DOHH2 (cell line): ENCODE measurements at regions not wholly inside any gene's neighbourhood (a gene's known extent, or its start where the extent isn't known, plus 50 kb on each side); places are given as distances from the start of the nearest gene placed in this dataset.

Experiments
- H3F3A ChIP-seq: fragments of 200-600 bp; sonication (generic), shearing (Covaris generic); 2 replicates; pipeline ENCODE4 v1.6.0; 2016; ENCODE audit warnings: antibody characterized with exemption, mild to moderate bottlenecking; ENCODE audit not compliant: control insufficient read depth, insufficient read depth
- H3K27ac ChIP-seq: fragments of 200-600 bp; sonication (generic); 2 replicates; pipeline ENCODE4 v1.5.1; 2014; ENCODE audit warnings: low read depth, mild to moderate bottlenecking, low read length, moderate library complexity
- H3K27me3 ChIP-seq: fragments of 200-600 bp; sonication (generic); 2 replicates; pipeline ENCODE4 v1.6.1; 2014; ENCODE audit warnings: mild to moderate bottlenecking, low read length, mixed read lengths; ENCODE audit not compliant: control insufficient read depth
- H3K36me3 ChIP-seq: fragments of 200-600 bp; sonication (generic); 2 replicates; pipeline ENCODE4 v1.6.1; 2014; ENCODE audit warnings: mild to moderate bottlenecking, low read length, moderate library complexity, mixed read lengths; ENCODE audit not compliant: control insufficient read depth
- H3K4me1 ChIP-seq: fragments of 200-600 bp; sonication (generic); 2 replicates; pipeline ENCODE4 v1.6.1; 2014; ENCODE audit warnings: mild to moderate bottlenecking, low read length, mixed read lengths; ENCODE audit not compliant: control insufficient read depth
- H3K4me2 ChIP-seq: fragments of 200-600 bp; sonication (generic); 2 replicates; pipeline ENCODE4 v1.6.0; 2014; ENCODE audit warnings: mild to moderate bottlenecking, low read length, moderate library complexity
- H3K4me3 ChIP-seq: fragments of 200-600 bp; sonication (generic); 2 replicates; pipeline ENCODE4 v1.5.1; 2014; ENCODE audit warnings: mild to moderate bottlenecking, low read length, mixed read lengths
- H3K79me2 ChIP-seq: fragments of 200-600 bp; sonication (generic); 2 replicates; pipeline ENCODE4 v1.6.1; 2014; ENCODE audit warnings: mild to moderate bottlenecking, low read length, mixed read lengths; ENCODE audit not compliant: control insufficient read depth
- H3K9me2 ChIP-seq: fragments of 200-600 bp; sonication (generic); replicated peaks from 2 replicates; pipeline ENCODE4 v1.6.1; 2014; ENCODE audit warnings: mild to moderate bottlenecking, low read length, mixed read lengths; ENCODE audit not compliant: control insufficient read depth
- H3K9me3 ChIP-seq: fragments of 200-600 bp; sonication (generic); 2 replicates; pipeline ENCODE4 v1.6.1; 2014; ENCODE audit warnings: antibody characterized with exemption, low read length, mixed read lengths; ENCODE audit not compliant: control insufficient read depth, insufficient read depth
- H4K20me1 ChIP-seq: fragments of 200-600 bp; sonication (generic); 2 replicates; pipeline ENCODE4 v1.6.0; 2014; ENCODE audit warnings: low read depth, mild to moderate bottlenecking, antibody characterized with exemption, low read length, moderate library complexity; ENCODE audit not compliant: control insufficient read depth, insufficient read depth
- CTCF ChIP-seq: fragments of 200-600 bp; sonication (generic); IDR thresholded peaks from one replicate; pipeline ENCODE4 v1.5.1; 2014; ENCODE audit warnings: antibody characterized with exemption, mild to moderate bottlenecking, low read depth, low read length; ENCODE audit not compliant: poor library complexity, severe bottlenecking
- EZH2phosphoT487 ChIP-seq: fragments of 200-600 bp; sonication (generic); IDR thresholded peaks from 2 replicates; pipeline ENCODE4 v1.6.1; 2017; ENCODE audit warnings: borderline replicate concordance, mild to moderate bottlenecking, antibody characterized with exemption, low read length, moderate library complexity, mixed read lengths

DNA sequence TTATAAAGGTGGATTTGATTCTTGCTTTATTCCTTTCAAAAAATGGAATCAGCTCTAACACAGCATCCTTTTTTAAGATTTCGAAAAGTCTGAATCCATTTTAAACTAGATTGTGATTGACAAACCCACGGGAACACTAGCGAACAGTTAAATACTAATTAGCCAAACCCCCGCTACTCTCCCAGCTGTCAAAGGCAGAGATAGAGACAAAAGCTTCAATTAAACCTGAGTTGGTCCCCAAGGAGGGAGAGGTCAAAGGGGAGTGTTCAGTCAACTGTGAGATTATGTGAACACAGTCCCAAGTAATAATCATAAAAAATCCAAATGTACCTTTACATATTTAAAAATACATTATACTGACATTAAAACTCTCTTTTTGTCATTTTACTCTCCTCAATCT, 65.7 kb upstream of the TBX20 start:
- Histone ChIP-seq H3K36me3 (no peaks in the 10 kb centered on the region), H3K9me3 (0 out of 2 replicates have a peak, but pooled peaks cover 3% of the 10 kb centered on the region), H3K4me1 (no peaks in the 10 kb centered on the region), H3K9me2 (no peaks in the 10 kb centered on the region), H3K27ac (no peak overlapping the region), H3F3A (no peaks in the 10 kb centered on the region), H3K27me3 (peaks cover 8% of the 10 kb centered on the region; the same call in 1 of the 2 replicates), H4K20me1 (no peaks in the 10 kb centered on the region), H3K79me2 (no peaks in the 10 kb centered on the region), H3K4me2 (no peak overlapping the region), H3K4me3 (no peak overlapping the region)
- no peak for TF ChIP-seq CTCF
- TF ChIP-seq EZH2phosphoT487: no peak

DNA sequence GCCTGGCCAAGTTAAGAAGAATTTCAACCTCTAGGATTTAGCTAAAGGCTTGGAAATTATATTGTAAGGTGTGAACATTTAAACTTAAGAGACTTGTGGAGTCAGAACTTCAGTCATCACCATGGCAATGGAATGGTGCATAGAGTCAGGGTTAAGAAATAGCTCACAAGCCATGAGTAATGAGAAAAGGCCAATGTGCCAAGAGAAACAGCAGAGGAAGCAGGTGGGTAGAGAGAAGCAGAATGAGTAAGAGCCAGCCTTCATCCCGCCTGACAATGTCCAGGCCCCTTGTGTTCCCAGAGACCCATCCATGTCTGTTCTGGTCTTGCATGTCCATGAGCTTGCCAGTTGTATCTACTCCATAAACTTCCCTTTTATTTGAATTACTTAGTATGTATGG, 62.6 kb upstream of the TBX20 start:
- Histone ChIP-seq H3K4me2 (no peak overlapping the region), H3K9me2 (no peaks in the 10 kb centered on the region), H3K4me1 (no peaks in the 10 kb centered on the region), H3K79me2 (no peaks in the 10 kb centered on the region), H4K20me1 (no peaks in the 10 kb centered on the region), H3K27ac (no peak overlapping the region), H3K4me3 (no peak overlapping the region), H3K27me3 (peaks cover 8% of the 10 kb centered on the region; the same call in 1 of the 2 replicates), H3F3A (no peaks in the 10 kb centered on the region), H3K9me3 (no peaks in the 10 kb centered on the region), H3K36me3 (no peaks in the 10 kb centered on the region)
- TF ChIP-seq CTCF (no peak), EZH2phosphoT487 (no peak)

DNA sequence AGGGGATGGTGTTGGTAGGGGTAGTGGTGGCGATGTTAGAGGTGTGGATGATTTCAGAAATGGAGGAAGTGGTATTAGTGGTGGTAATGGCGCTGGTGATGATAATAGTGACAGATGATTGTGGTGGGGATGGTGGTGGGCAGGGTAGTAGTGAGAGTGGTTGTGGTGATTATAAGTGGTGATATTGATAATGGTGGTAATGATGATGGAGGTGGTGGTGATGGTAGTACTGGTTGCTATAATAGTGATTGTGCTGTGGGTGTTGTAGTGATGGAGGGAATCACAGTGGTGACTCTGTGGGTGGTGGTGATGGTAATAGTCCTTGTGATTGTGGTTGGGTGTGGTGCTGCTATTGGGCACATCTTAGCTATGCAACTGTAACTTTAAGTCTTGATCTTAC, 61.6 kb upstream of the TBX20 start:
- no peaks in the 10 kb centered on the region for H3K79me2 ChIP-seq
- no peak for TF ChIP-seq CTCF
- no peak for TF ChIP-seq EZH2phosphoT487

DNA sequence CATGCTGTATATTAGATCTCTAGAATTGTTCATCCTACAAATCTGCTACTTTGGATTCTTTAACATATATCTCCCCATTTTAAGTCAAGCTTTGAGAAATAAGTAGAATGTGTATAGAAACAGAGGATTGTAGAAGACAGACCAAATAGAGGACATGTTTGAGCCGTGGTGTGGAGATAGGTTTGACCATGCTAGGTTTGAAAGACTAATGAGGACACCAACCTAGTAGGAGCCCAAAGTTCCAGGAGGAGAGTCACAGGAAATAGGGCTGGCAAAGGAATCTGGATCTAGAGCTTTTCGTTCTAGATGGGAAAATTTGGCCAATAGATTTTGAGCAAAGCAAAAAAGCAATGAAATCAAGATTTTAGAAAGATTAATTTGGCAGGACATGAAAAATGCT, 60.5 kb upstream of the TBX20 start:
- no peaks in the 10 kb centered on the region for H4K20me1 ChIP-seq
- TF ChIP-seq EZH2phosphoT487 (no peak), CTCF (no peak)
- no peak overlapping the region for H3K4me3 ChIP-seq
- H3K27me3 ChIP-seq: no peaks in the 10 kb centered on the region
- H3F3A ChIP-seq: no peaks in the 10 kb centered on the region
- no peak overlapping the region for H3K27ac ChIP-seq
- H3K36me3 ChIP-seq: no peaks in the 10 kb centered on the region
- H3K9me3 ChIP-seq: no peaks in the 10 kb centered on the region
- no peaks in the 10 kb centered on the region for H3K9me2 ChIP-seq
- H3K4me1 ChIP-seq: no peaks in the 10 kb centered on the region
- H3K4me2 ChIP-seq: no peak overlapping the region
- H3K79me2 ChIP-seq: no peaks in the 10 kb centered on the region

More for the DNA sequence above, 61.6 kb upstream of the TBX20 start:
- no peaks in the 10 kb centered on the region for H4K20me1 ChIP-seq
- no peaks in the 10 kb centered on the region for H3K4me1 ChIP-seq
- no peak overlapping the region for H3K27ac ChIP-seq
- no peak overlapping the region for H3K4me2 ChIP-seq
- no peaks in the 10 kb centered on the region for H3F3A ChIP-seq
- H3K4me3 ChIP-seq: no peak overlapping the region
- no peaks in the 10 kb centered on the region for H3K9me2 ChIP-seq
- 0 out of 2 replicates have a peak, but pooled peaks cover 4% of the 10 kb centered on the region for H3K27me3 ChIP-seq
- no peaks in the 10 kb centered on the region for H3K36me3 ChIP-seq
- no peaks in the 10 kb centered on the region for H3K9me3 ChIP-seq
